Ishikawa (cell line): ENCODE measurements at regions not wholly inside any gene's neighbourhood (a gene's known extent, or its start where the extent isn't known, plus 50 kb on each side); places are given as distances from the start of the nearest gene placed in this dataset.

Experiments used
- CEBPB ChIP-seq: IDR thresholded peaks from 2 replicates; pipeline ENCODE4 v1.6.1; 2012
- EGR1 ChIP-seq: IDR thresholded peaks from 2 replicates; pipeline ENCODE4 v1.6.1; 2012
- EP300 ChIP-seq: IDR thresholded peaks from 2 replicates; pipeline ENCODE4 v1.6.1; 2012; ENCODE audit warnings: borderline replicate concordance
- FOXM1 ChIP-seq: IDR thresholded peaks from 2 replicates; pipeline ENCODE4 v1.6.1; 2012; ENCODE audit warnings: low read depth, borderline replicate concordance
- RAD21 ChIP-seq: IDR thresholded peaks from 2 replicates; pipeline ENCODE4 v1.6.1; 2012; ENCODE audit warnings: low read depth
- TAF1 ChIP-seq: IDR thresholded peaks from 2 replicates; pipeline ENCODE4 v1.6.1; 2012; ENCODE audit warnings: low read depth, mild to moderate bottlenecking
- TCF12 ChIP-seq: IDR thresholded peaks from 2 replicates; pipeline ENCODE4 v1.6.1; 2012; ENCODE audit warnings: low read depth
- TEAD4 ChIP-seq: IDR thresholded peaks from 2 replicates; pipeline ENCODE4 v1.6.1; 2012
- YY1 ChIP-seq: IDR thresholded peaks from 2 replicates; pipeline ENCODE4 v1.6.1; 2012; ENCODE audit warnings: low read depth
- ZBTB7A ChIP-seq: IDR thresholded peaks from 2 replicates; pipeline ENCODE4 v1.6.1; 2012; ENCODE audit warnings: low read depth
- TF ChIP-seq, protein P1 (sequence below): IDR thresholded peaks from 2 replicates; pipeline ENCODE4 v1.6.1; 2012; ENCODE audit warnings: low read depth, mild to moderate bottlenecking
- TF ChIP-seq, protein P2 (sequence below): IDR thresholded peaks from 2 replicates; pipeline ENCODE4 v1.6.1; 2012
- TF ChIP-seq, protein P3 (sequence below): IDR thresholded peaks from 2 replicates; pipeline ENCODE4 v1.6.1; 2012

DNA sequence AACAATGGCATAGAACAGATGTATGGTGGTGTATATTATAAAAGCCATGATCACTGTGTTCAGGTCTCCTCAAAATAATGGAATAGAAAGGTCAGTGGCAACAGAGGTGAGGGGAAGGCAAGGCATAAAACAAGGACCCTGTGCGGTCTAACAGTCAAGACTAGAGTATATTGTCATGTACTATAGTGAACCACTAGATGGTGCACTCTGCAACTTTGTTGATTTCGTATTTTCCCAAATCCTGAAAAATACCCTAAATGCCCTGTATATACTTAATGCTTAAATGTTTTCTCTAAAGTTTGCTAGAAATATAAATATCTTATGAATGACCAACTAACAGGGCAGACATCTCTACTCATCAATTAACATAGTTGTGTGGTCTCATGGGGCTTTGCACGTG lies 453.0 kb downstream of the PCDH11X start:
- no peak for TF ChIP-seq EP300
- TF ChIP-seq CEBPB: no peak
- no peak for TF ChIP-seq TAF1
- TF ChIP-seq, protein P1, sequence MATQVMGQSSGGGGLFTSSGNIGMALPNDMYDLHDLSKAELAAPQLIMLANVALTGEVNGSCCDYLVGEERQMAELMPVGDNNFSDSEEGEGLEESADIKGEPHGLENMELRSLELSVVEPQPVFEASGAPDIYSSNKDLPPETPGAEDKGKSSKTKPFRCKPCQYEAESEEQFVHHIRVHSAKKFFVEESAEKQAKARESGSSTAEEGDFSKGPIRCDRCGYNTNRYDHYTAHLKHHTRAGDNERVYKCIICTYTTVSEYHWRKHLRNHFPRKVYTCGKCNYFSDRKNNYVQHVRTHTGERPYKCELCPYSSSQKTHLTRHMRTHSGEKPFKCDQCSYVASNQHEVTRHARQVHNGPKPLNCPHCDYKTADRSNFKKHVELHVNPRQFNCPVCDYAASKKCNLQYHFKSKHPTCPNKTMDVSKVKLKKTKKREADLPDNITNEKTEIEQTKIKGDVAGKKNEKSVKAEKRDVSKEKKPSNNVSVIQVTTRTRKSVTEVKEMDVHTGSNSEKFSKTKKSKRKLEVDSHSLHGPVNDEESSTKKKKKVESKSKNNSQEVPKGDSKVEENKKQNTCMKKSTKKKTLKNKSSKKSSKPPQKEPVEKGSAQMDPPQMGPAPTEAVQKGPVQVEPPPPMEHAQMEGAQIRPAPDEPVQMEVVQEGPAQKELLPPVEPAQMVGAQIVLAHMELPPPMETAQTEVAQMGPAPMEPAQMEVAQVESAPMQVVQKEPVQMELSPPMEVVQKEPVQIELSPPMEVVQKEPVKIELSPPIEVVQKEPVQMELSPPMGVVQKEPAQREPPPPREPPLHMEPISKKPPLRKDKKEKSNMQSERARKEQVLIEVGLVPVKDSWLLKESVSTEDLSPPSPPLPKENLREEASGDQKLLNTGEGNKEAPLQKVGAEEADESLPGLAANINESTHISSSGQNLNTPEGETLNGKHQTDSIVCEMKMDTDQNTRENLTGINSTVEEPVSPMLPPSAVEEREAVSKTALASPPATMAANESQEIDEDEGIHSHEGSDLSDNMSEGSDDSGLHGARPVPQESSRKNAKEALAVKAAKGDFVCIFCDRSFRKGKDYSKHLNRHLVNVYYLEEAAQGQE: no peak
- TF ChIP-seq, protein P2, sequence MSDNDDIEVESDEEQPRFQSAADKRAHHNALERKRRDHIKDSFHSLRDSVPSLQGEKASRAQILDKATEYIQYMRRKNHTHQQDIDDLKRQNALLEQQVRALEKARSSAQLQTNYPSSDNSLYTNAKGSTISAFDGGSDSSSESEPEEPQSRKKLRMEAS: no peak
- no peak for TF ChIP-seq TCF12
- TF ChIP-seq TEAD4: no peak
- peak; percentile 57 for TF ChIP-seq RAD21
- no peak for TF ChIP-seq EGR1
- no peak for TF ChIP-seq YY1
- TF ChIP-seq, protein P3, sequence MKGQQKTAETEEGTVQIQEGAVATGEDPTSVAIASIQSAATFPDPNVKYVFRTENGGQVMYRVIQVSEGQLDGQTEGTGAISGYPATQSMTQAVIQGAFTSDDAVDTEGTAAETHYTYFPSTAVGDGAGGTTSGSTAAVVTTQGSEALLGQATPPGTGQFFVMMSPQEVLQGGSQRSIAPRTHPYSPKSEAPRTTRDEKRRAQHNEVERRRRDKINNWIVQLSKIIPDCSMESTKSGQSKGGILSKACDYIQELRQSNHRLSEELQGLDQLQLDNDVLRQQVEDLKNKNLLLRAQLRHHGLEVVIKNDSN: no peak
- TF ChIP-seq FOXM1: no peak
- no peak for TF ChIP-seq ZBTB7A
